Colon (tissue), 2 donors: ENCODE measurements at regions not wholly inside any gene's neighbourhood (a gene's known extent, or its start where the extent isn't known, plus 50 kb on each side); places are given as distances from the start of the nearest gene placed in this dataset.
A peak's percentile ranks its signal among the peaks of the same experiment; 100 is the strongest.
"Not testable (repeated sequence)": the region's sequence is repeated elsewhere in the genome, so short reads cannot be mapped to it uniquely, and the experiment has no call there.

Source experiments
- FAIRE-seq: peaks from 2 replicates; lab custom pipeline; 2012; peaks lifted over from hg19 to GRCh38; lab: Jason Lieb, UNC
- donor health status: control.
- donor health status: control.

- no peak for FAIRE-seq
Observed at GRCh38 chr6:63441266-63441956, 121.6 kb upstream of the LGSN start.

GRCh38 chr6:63442870-63443269 is 123.1 kb upstream of the LGSN start:
- FAIRE-seq = no peak

- no peak for FAIRE-seq
Observed at GRCh38 chr6:63444768-63445167, 125.0 kb upstream of the LGSN start.

GRCh38 chr6:63446405-63446804 is 125.9 kb upstream of the LOC128125822 start:
- FAIRE-seq = no peak

- no peak for FAIRE-seq
Observed at GRCh38 chr6:63447134-63447533, 125.1 kb upstream of the LOC128125822 start.

- no peak for FAIRE-seq
Observed at GRCh38 chr6:63448229-63448628, 124.1 kb upstream of the LOC128125822 start.

- FAIRE-seq = no peak
Observed at GRCh38 chr6:63449714-63450113, 122.6 kb upstream of the LOC128125822 start.

GRCh38 chr6:63451238-63451637 is 121.0 kb upstream of the LOC128125822 start:
- FAIRE-seq = no peak

- no peak for FAIRE-seq
Observed at GRCh38 chr6:63452125-63452524, 120.2 kb upstream of the LOC128125822 start.

- FAIRE-seq = no peak
Observed at GRCh38 chr6:63456734-63457133, 115.5 kb upstream of the LOC128125822 start.

- peak; percentile 83 for FAIRE-seq
Observed at GRCh38 chr6:63458480-63459115, 113.7 kb upstream of the LOC128125822 start.

GRCh38 chr6:63459814-63460213 is 112.5 kb upstream of the LOC128125822 start:
- FAIRE-seq = no peak

- no peak for FAIRE-seq
Observed at GRCh38 chr6:63460971-63461370, 111.3 kb upstream of the LOC128125822 start.

- FAIRE-seq = no peak
Observed at GRCh38 chr6:63464060-63464459, 108.2 kb upstream of the LOC128125822 start.

GRCh38 chr6:63465750-63466149 is 106.5 kb upstream of the LOC128125822 start:
- FAIRE-seq = no peak

GRCh38 chr6:63466242-63466733 is 106.0 kb upstream of the LOC128125822 start:
- no peak for FAIRE-seq

GRCh38 chr6:63467247-63467954 is 104.9 kb upstream of the LOC128125822 start:
- no peak for FAIRE-seq

- FAIRE-seq = not testable (repeated sequence)
Observed at GRCh38 chr6:63471145-63471544, 101.1 kb upstream of the LOC128125822 start.

- FAIRE-seq = no peak
Observed at GRCh38 chr6:63471654-63472053, 100.6 kb upstream of the LOC128125822 start.

- FAIRE-seq = no peak
Observed at GRCh38 chr6:63475707-63476106, 96.6 kb upstream of the LOC128125822 start.

GRCh38 chr6:63476302-63476701 is 96.0 kb upstream of the LOC128125822 start:
- no peak for FAIRE-seq

GRCh38 chr6:63477422-63478040 is 94.7 kb upstream of the LOC128125822 start:
- no peak for FAIRE-seq

GRCh38 chr6:63478734-63479133 is 93.5 kb upstream of the LOC128125822 start:
- no peak for FAIRE-seq
